ENCODE measurements at regions not wholly inside any gene's neighbourhood (a gene's known extent, or its start where the extent isn't known, plus 50 kb on each side); places are given as distances from the start of the nearest gene placed in this dataset.

GRCh38 chr13:34637636-34638035, 304.4 kb upstream of the NBEA start:
- CTCF ChIA-PET = no interaction called here

DNA sequence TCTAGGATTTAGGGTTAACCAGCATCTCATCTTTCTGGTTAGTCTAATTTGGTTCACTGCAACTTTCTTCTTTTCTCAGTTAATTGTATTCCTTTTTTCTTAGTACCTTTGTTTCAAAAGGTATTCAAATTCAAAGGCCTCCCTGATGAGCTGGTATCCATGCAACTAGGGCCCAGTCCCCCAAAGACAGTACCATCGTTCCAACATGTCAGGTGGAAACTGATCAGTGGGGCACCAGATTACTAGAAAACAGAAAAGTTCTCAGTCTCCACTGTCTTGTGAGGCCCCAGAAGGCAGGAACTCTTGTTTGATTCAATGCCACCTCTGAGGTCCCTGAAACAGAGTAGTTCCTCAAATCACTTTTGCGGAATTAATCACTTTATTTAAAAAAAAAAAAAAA, 303.2 kb upstream of the NBEA start:
- Histone ChIP-seq H3K27ac (ENCODE audit: extremely low read depth, low read depth, low read length) (no peak overlapping the region), H3K4me3 (ENCODE audit: low read depth, low read length) (no peak overlapping the region), H3K36me3 (ENCODE audit: control insufficient read depth in 2 of 2, insufficient read depth in 1 of 2, low read length in 2 of 2) (no peaks in the 10 kb centered on the region), H3K4me1 (ENCODE audit: control insufficient read depth, insufficient read depth, low read length) (no peaks in the 10 kb centered on the region), H3K9me3 (ENCODE audit: control insufficient read depth, insufficient read depth, low read depth, low read length) (no peaks in the 10 kb centered on the region)
- ChIA-PET POLR2A (no interaction called here), CTCF (no interaction called here)
- TF ChIP-seq, protein P1, sequence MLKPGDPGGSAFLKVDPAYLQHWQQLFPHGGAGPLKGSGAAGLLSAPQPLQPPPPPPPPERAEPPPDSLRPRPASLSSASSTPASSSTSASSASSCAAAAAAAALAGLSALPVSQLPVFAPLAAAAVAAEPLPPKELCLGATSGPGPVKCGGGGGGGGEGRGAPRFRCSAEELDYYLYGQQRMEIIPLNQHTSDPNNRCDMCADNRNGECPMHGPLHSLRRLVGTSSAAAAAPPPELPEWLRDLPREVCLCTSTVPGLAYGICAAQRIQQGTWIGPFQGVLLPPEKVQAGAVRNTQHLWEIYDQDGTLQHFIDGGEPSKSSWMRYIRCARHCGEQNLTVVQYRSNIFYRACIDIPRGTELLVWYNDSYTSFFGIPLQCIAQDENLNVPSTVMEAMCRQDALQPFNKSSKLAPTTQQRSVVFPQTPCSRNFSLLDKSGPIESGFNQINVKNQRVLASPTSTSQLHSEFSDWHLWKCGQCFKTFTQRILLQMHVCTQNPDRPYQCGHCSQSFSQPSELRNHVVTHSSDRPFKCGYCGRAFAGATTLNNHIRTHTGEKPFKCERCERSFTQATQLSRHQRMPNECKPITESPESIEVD (tag by site-specific recombination; IDR thresholded peaks at IDR 0.05) = no peak
- TF ChIP-seq ZFHX2 (tag by site-specific recombination; conservative IDR thresholded peaks at IDR 0.05) = no peak
- no peak for TF ChIP-seq ZNF140 (tag by site-specific recombination; IDR thresholded peaks at IDR 0.05)
- TF ChIP-seq ZNF10 (tag by site-specific recombination; IDR thresholded peaks at IDR 0.05) = no peak
- no peak for TF ChIP-seq SETDB1 (IDR thresholded peaks at IDR 0.05; ENCODE audit: insufficient read length, low read length)
- no peak for TF ChIP-seq TCF7L2 (IDR thresholded peaks at IDR 0.05; ENCODE audit: borderline replicate concordance, low read depth, low read length)
- TF ChIP-seq SP2 (tag by site-specific recombination; IDR thresholded peaks at IDR 0.05) = no peak
- TF ChIP-seq REST (tag by site-specific recombination; IDR thresholded peaks at IDR 0.05) = no peak
- no peak for TF ChIP-seq MEIS1 (CRISPR knock-in tag; IDR thresholded peaks at IDR 0.05; ENCODE audit: borderline replicate concordance)
- TF ChIP-seq, protein P2, sequence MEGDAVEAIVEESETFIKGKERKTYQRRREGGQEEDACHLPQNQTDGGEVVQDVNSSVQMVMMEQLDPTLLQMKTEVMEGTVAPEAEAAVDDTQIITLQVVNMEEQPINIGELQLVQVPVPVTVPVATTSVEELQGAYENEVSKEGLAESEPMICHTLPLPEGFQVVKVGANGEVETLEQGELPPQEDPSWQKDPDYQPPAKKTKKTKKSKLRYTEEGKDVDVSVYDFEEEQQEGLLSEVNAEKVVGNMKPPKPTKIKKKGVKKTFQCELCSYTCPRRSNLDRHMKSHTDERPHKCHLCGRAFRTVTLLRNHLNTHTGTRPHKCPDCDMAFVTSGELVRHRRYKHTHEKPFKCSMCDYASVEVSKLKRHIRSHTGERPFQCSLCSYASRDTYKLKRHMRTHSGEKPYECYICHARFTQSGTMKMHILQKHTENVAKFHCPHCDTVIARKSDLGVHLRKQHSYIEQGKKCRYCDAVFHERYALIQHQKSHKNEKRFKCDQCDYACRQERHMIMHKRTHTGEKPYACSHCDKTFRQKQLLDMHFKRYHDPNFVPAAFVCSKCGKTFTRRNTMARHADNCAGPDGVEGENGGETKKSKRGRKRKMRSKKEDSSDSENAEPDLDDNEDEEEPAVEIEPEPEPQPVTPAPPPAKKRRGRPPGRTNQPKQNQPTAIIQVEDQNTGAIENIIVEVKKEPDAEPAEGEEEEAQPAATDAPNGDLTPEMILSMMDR (tag by site-specific recombination; IDR thresholded peaks at IDR 0.05) = no peak
- TF ChIP-seq, protein P3, sequence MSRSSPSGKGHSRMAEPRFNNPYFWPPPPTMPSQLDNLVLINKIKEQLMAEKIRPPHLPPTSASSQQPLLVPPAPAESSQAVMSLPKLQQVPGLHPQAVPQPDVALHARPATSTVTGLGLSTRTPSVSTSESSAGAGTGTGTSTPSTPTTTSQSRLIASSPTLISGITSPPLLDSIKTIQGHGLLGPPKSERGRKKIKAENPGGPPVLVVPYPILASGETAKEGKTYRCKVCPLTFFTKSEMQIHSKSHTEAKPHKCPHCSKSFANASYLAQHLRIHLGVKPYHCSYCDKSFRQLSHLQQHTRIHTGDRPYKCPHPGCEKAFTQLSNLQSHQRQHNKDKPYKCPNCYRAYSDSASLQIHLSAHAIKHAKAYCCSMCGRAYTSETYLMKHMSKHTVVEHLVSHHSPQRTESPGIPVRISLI (tag by site-specific recombination; IDR thresholded peaks at IDR 0.05) = no peak
- TF ChIP-seq ZNF426 (tag by site-specific recombination; IDR thresholded peaks at IDR 0.05) = no peak
- TF ChIP-seq ZNF16 (tag by site-specific recombination; IDR thresholded peaks at IDR 0.05; ENCODE audit: low read depth) = no peak
- TF ChIP-seq ZNF112 (tag by site-specific recombination; IDR thresholded peaks at IDR 0.05) = no peak
- no peak for TF ChIP-seq KLF16 (tag by site-specific recombination; IDR thresholded peaks at IDR 0.05)
- no peak for TF ChIP-seq ZSCAN5A (tag by site-specific recombination; IDR thresholded peaks at IDR 0.05)
- no peak for TF ChIP-seq ZFP37 (tag by site-specific recombination; IDR thresholded peaks at IDR 0.05)
- no peak for TF ChIP-seq SP3 (tag by site-specific recombination; IDR thresholded peaks at IDR 0.05)
- TF ChIP-seq ZNF555 (tag by site-specific recombination; conservative IDR thresholded peaks at IDR 0.05) = no peak

More at GRCh38 chr13:34637636-34638035, 304.4 kb upstream of the NBEA start:
- no peaks in the 10 kb centered on the region for H3K4me1 ChIP-seq (ENCODE audit: control insufficient read depth, insufficient read depth, low read length)
- no peaks in the 10 kb centered on the region for H3K9me3 ChIP-seq (ENCODE audit: control insufficient read depth, insufficient read depth, low read depth, low read length)
- H3K27ac ChIP-seq (ENCODE audit: extremely low read depth, low read depth, low read length) = no peak overlapping the region
- no peak for TF ChIP-seq MEIS1 (CRISPR knock-in tag; IDR thresholded peaks at IDR 0.05; ENCODE audit: borderline replicate concordance)
- no peak for TF ChIP-seq BCL6B (tag by site-specific recombination; IDR thresholded peaks at IDR 0.05)
- POLR2A ChIA-PET = no interaction called here
- no peak overlapping the region for H3K4me3 ChIP-seq (ENCODE audit: low read depth, low read length)
- no peaks in the 10 kb centered on the region for H3K36me3 ChIP-seq (ENCODE audit: control insufficient read depth in 2 of 2, insufficient read depth in 1 of 2, low read length in 2 of 2)
